Left ventricle myocardium inferior (tissue), 1 donor: ENCODE measurements at regions not wholly inside any gene's neighbourhood (a gene's known extent, or its start where the extent isn't known, plus 50 kb on each side); places are given as distances from the start of the nearest gene placed in this dataset.

ENCODE experiments used
- DNase-seq: peaks from one replicate; pipeline ENCODE4 v3.0.0-alpha.2; 2020
- H3K27ac ChIP-seq: fragments of 200-600 bp; replicated peaks from 2 replicates; pipeline ENCODE4 v1.8.0; 2021
- H3K27me3 ChIP-seq: fragments of 200-600 bp; 2 replicates; pipeline ENCODE4 v1.8.0; 2021; ENCODE audit warnings: low read depth
- H3K36me3 ChIP-seq: fragments of 200-600 bp; 2 replicates; pipeline ENCODE4 v1.8.0; 2021
- H3K4me1 ChIP-seq: fragments of 200-600 bp; 2 replicates; pipeline ENCODE4 v1.8.0; 2021
- H3K4me3 ChIP-seq: fragments of 200-600 bp; 2 replicates; pipeline ENCODE4 v1.8.0; 2021; ENCODE audit warnings: mild to moderate bottlenecking, moderate library complexity
- H3K9me3 ChIP-seq: fragments of 200-600 bp; replicated peaks from 2 replicates; pipeline ENCODE4 v1.8.0; 2021
- CTCF ChIP-seq: fragments of 200-600 bp; IDR thresholded peaks from 2 replicates; pipeline ENCODE4 v1.8.0; 2021; ENCODE audit warnings: antibody characterized with exemption, mild to moderate bottlenecking, borderline replicate concordance
- intact Hi-C: fragments of 100-400 bp; cut with micrococcal nuclease; formaldehyde crosslinking; loops from one replicate; pipeline ENCODE4 v1.11.0; 2022
- donor health status: DM: no; HTN: yes; CAD: no; lungs with severe emphysema.

- no peak for TF ChIP-seq CTCF
- Histone ChIP-seq H3K4me3 (no peak overlapping the region), H3K4me1 (no peaks in the 10 kb centered on the region), H3K36me3 (no peaks in the 10 kb centered on the region), H3K9me3 (no peaks in the 10 kb centered on the region), H3K27me3 (no peaks in the 10 kb centered on the region), H3K27ac (no peak overlapping the region)
- no peak for DNase-seq
- intact Hi-C loops, result no loop called here
Measured at GRCh38 chr2:200065477-200065876, 110.1 kb downstream of the MAIP1 start.

GRCh38 chr2:200066417-200066816, 111.0 kb downstream of the MAIP1 start:
- Histone ChIP-seq H3K4me1 (no peaks in the 10 kb centered on the region), H3K36me3 (no peaks in the 10 kb centered on the region), H3K27ac (no peak overlapping the region), H3K4me3 (no peak overlapping the region), H3K9me3 (no peaks in the 10 kb centered on the region), H3K27me3 (no peaks in the 10 kb centered on the region)
- intact Hi-C loops, result no loop called here
- no peak for DNase-seq
- TF ChIP-seq CTCF, result no peak

- no peak for DNase-seq
- intact Hi-C loops, result no loop called here
- TF ChIP-seq CTCF, result no peak
Measured at GRCh38 chr2:200068642-200069041, 113.3 kb downstream of the MAIP1 start.

GRCh38 chr2:200077210-200077650, 121.8 kb downstream of the MAIP1 start:
- H3K36me3 ChIP-seq, result no peaks in the 10 kb centered on the region
- H3K4me1 ChIP-seq, result peaks cover 9% of the 10 kb centered on the region
- no peaks in the 10 kb centered on the region for H3K27me3 ChIP-seq
- intact Hi-C loops, result no loop called here
- TF ChIP-seq CTCF, result no peak
- peaks cover 6% of the 10 kb centered on the region for H3K9me3 ChIP-seq
- no peak overlapping the region for H3K27ac ChIP-seq
- H3K4me3 ChIP-seq, result no peak overlapping the region
- no peak for DNase-seq

More at GRCh38 chr2:200068642-200069041, 113.3 kb downstream of the MAIP1 start:
- Histone ChIP-seq H3K9me3 (no peaks in the 10 kb centered on the region), H3K27me3 (no peaks in the 10 kb centered on the region), H3K27ac (no peak overlapping the region), H3K4me1 (no peaks in the 10 kb centered on the region), H3K4me3 (no peak overlapping the region), H3K36me3 (no peaks in the 10 kb centered on the region)

- Histone ChIP-seq H3K27ac (no peak overlapping the region), H3K4me3 (no peak overlapping the region), H3K27me3 (no peaks in the 10 kb centered on the region), H3K9me3 (peaks cover 6% of the 10 kb centered on the region), H3K4me1 (peaks cover 9% of the 10 kb centered on the region), H3K36me3 (no peaks in the 10 kb centered on the region)
- no peak for TF ChIP-seq CTCF
- DNase-seq, result no peak
- intact Hi-C loops, result no loop called here
Measured at GRCh38 chr2:200077838-200078237, 122.5 kb downstream of the MAIP1 start.

- H3K4me3 ChIP-seq, result no peak overlapping the region
- intact Hi-C loops, result no loop called here
- no peak for DNase-seq
- TF ChIP-seq CTCF, result no peak
- H3K9me3 ChIP-seq, result peaks cover 6% of the 10 kb centered on the region
- no peaks in the 10 kb centered on the region for H3K27me3 ChIP-seq
- peaks cover 9% of the 10 kb centered on the region for H3K4me1 ChIP-seq
- H3K36me3 ChIP-seq, result no peaks in the 10 kb centered on the region
- H3K27ac ChIP-seq, result no peak overlapping the region
Measured at GRCh38 chr2:200079356-200079755, 124.0 kb downstream of the MAIP1 start.
